H1 (cell line): ENCODE measurements at regions not wholly inside any gene's neighbourhood (a gene's known extent, or its start where the extent isn't known, plus 50 kb on each side); places are given as distances from the start of the nearest gene placed in this dataset.

Experiments
- CTCF ChIA-PET: fragments of 300-600 bp; sonication (Branson Sonifier 250); formaldehyde crosslinking; loops from one replicate; lab custom pipeline; 2021; ENCODE audit not compliant: partially characterized antibody; lab: Charles Lee
- POLR2A ChIA-PET: fragments of 300-600 bp; sonication (Branson Sonifier 250); formaldehyde crosslinking; loops from one replicate; lab custom pipeline; 2021; ENCODE audit warnings: inconsistent platforms; ENCODE audit not compliant: partially characterized antibody; lab: Charles Lee
- DNase-seq, 2 experiments: peaks; one replicate each; pipeline versions ENCODE4 v3.0.0 to v3.0.0-alpha.2; 2010 to 2022; ENCODE audit warnings: low spot score in 2 of 2, low read depth in 1 of 2, mixed read lengths in 1 of 2
- FAIRE-seq: peaks from 2 replicates; lab custom pipeline; 2011; peaks lifted over from hg19 to GRCh38; lab: Jason Lieb, UNC
- H2AFZ ChIP-seq: 2 replicates; pipeline ENCODE4 v1.8.1; 2012; ENCODE audit warnings: low read length, inconsistent platforms
- H2AK5ac ChIP-seq: 2 replicates; pipeline ENCODE4 v1.6.1; 2013; ENCODE audit warnings: low read depth, low read length
- H2BK120ac ChIP-seq: replicated peaks from 2 replicates; pipeline ENCODE3; 2013; ENCODE audit warnings: low read depth, low read length, inconsistent platforms
- H2BK12ac ChIP-seq: 2 replicates; pipeline ENCODE4 v1.6.1; 2013; ENCODE audit warnings: low read depth, low read length
- H2BK15ac ChIP-seq: 2 replicates; pipeline ENCODE4 v1.6.1; 2013; ENCODE audit warnings: low read length
- H2BK20ac ChIP-seq: 2 replicates; pipeline ENCODE4 v1.6.1; 2013; ENCODE audit warnings: low read length
- H2BK5ac ChIP-seq: 2 replicates; pipeline ENCODE4 v1.6.1; 2013; ENCODE audit warnings: low read depth, low read length
- H3K14ac ChIP-seq: 2 replicates; pipeline ENCODE4 v1.6.1; 2013; ENCODE audit warnings: inconsistent platforms; ENCODE audit not compliant: insufficient read length
- H3K18ac ChIP-seq: 2 replicates; pipeline ENCODE4 v1.6.1; 2013; ENCODE audit warnings: low read length; ENCODE audit errors: extremely low read depth
- H3K23ac ChIP-seq: 2 replicates; pipeline ENCODE4 v1.6.1; 2013; ENCODE audit warnings: inconsistent platforms; ENCODE audit not compliant: insufficient read length
- H3K23me2 ChIP-seq: 2 replicates; pipeline ENCODE4 v1.6.1; 2013; ENCODE audit warnings: low read depth, low read length
- H3K27ac ChIP-seq: 2 replicates; pipeline ENCODE4 v1.6.1; 2011; ENCODE audit warnings: low read depth, low read length, inconsistent platforms
- H3K27me3 ChIP-seq, 4 experiments: replicated peaks in 1 of 4; 1 replicate in 1 of 4; 2 replicates in 3 of 4; pipeline versions ENCODE4 v1.6.1 to v1.8.1; 2011 to 2013; ENCODE audit warnings: low read length in 3 of 4, mild to moderate bottlenecking in 3 of 4, inconsistent platforms in 2 of 4, mixed read lengths in 2 of 4, moderate library complexity in 1 of 4; ENCODE audit not compliant: control insufficient read depth in 3 of 4, insufficient read depth in 3 of 4; ENCODE audit errors: extremely low read depth in 1 of 4
- H3K36me3 ChIP-seq, 4 experiments: 2 replicates each; pipeline versions ENCODE4 v1.6.1 to v1.8.1; 2011 to 2013; ENCODE audit warnings: mild to moderate bottlenecking in 4 of 4, low read length in 3 of 4, moderate library complexity in 2 of 4, control low read depth in 1 of 4, inconsistent platforms in 1 of 4; ENCODE audit not compliant: insufficient read depth in 4 of 4, control insufficient read depth in 2 of 4
- H3K4ac ChIP-seq: replicated peaks from 2 replicates; pipeline ENCODE3; 2013; ENCODE audit warnings: low read length, low read depth, mixed read lengths, inconsistent platforms; ENCODE audit not compliant: insufficient read length
- H3K4me1 ChIP-seq, 4 experiments: replicated peaks in 1 of 4; 1 replicate in 1 of 4; 2 replicates in 3 of 4; pipeline versions ENCODE4 v1.6.1 to v1.8.1; 2011 to 2013; ENCODE audit warnings: low read length in 3 of 4, inconsistent platforms in 2 of 4, mixed read lengths in 1 of 4; ENCODE audit not compliant: insufficient read depth in 4 of 4, control insufficient read depth in 3 of 4
- H3K4me2 ChIP-seq, 2 experiments: 2 replicates each; pipeline versions ENCODE4 v1.6.1 to v1.8.1; 2011 to 2013; ENCODE audit warnings: low read depth in 2 of 2, low read length in 2 of 2, control low read depth in 1 of 2, inconsistent platforms in 1 of 2, mild to moderate bottlenecking in 1 of 2; ENCODE audit not compliant: insufficient read depth in 1 of 2
- H3K4me3 ChIP-seq, 4 experiments: fragments of 200-600, 300-600 bp in 1 of 4; sonication (generic), shearing (Covaris generic), sonication (Bioruptor Twin) in 1 of 4; 2 replicates each; pipeline versions ENCODE4 v1.5.1 to v1.8.1; 2011 to 2016; ENCODE audit warnings: low read length in 4 of 4, low read depth in 3 of 4, control low read depth in 2 of 4, inconsistent platforms in 2 of 4, mild to moderate bottlenecking in 2 of 4, mixed read lengths in 1 of 4, moderate library complexity in 1 of 4; ENCODE audit not compliant: insufficient read depth in 2 of 4; ENCODE audit errors: extremely low read depth in 1 of 4
- H3K56ac ChIP-seq: replicated peaks from 2 replicates; pipeline ENCODE3; 2013; ENCODE audit warnings: low read depth, mild to moderate bottlenecking, mixed read lengths, low read length, inconsistent platforms; ENCODE audit not compliant: insufficient read length
- H3K79me1 ChIP-seq: 2 replicates; pipeline ENCODE4 v1.6.1; 2013; ENCODE audit warnings: low read depth, low read length, control low read depth
- H3K79me2 ChIP-seq, 2 experiments: 2 replicates each; pipeline versions ENCODE4 v1.6.1 to v1.8.1; 2012 to 2013; ENCODE audit warnings: low read length in 2 of 2, mild to moderate bottlenecking in 2 of 2, inconsistent platforms in 1 of 2; ENCODE audit not compliant: insufficient read depth in 2 of 2, control insufficient read depth in 1 of 2
- H3K9ac ChIP-seq, 4 experiments: replicated peaks in 1 of 4; 1 replicate in 1 of 4; 2 replicates in 3 of 4; pipeline versions ENCODE4 v1.6.1 to v1.8.1; 2011 to 2013; ENCODE audit warnings: low read depth in 3 of 4, low read length in 3 of 4, control low read depth in 2 of 4, mild to moderate bottlenecking in 2 of 4, moderate library complexity in 2 of 4, inconsistent platforms in 1 of 4; ENCODE audit errors: extremely low read depth in 1 of 4
- H3K9me3 ChIP-seq, 2 experiments: 2 replicates each; pipeline versions ENCODE4 v1.6.1 to v1.8.1; 2012 to 2013; ENCODE audit warnings: mild to moderate bottlenecking in 2 of 2, moderate library complexity in 2 of 2, control low read depth in 1 of 2, inconsistent platforms in 1 of 2, low read depth in 1 of 2, low read length in 1 of 2, mixed read lengths in 1 of 2; ENCODE audit not compliant: insufficient read depth in 2 of 2
- H4K20me1 ChIP-seq, 2 experiments: replicated peaks in 1 of 2; 2 replicates each; pipeline versions ENCODE3 to v1.8.1; 2011 to 2013; ENCODE audit warnings: inconsistent platforms in 2 of 2, low read length in 2 of 2, mild to moderate bottlenecking in 1 of 2; ENCODE audit not compliant: insufficient read depth in 2 of 2, control insufficient read depth in 1 of 2
- H4K5ac ChIP-seq: 2 replicates; pipeline ENCODE4 v1.6.1; 2013; ENCODE audit warnings: low read length, low read depth, mixed read lengths, inconsistent platforms; ENCODE audit not compliant: insufficient read length
- H4K8ac ChIP-seq: 2 replicates; pipeline ENCODE4 v1.8.0; 2013; ENCODE audit warnings: mild to moderate bottlenecking, moderate library complexity, low read length, inconsistent platforms; ENCODE audit not compliant: insufficient read depth; ENCODE audit errors: extremely low read depth
- H4K91ac ChIP-seq: replicated peaks from 2 replicates; pipeline ENCODE3; 2013; ENCODE audit warnings: low read length, mixed read lengths, inconsistent platforms; ENCODE audit not compliant: insufficient read length
- BCL11A ChIP-seq, 2 experiments: IDR thresholded peaks; one replicate each; pipeline ENCODE4 v1.6.1; 2011; ENCODE audit warnings: low read depth in 2 of 2, low read length in 2 of 2, mild to moderate bottlenecking in 2 of 2
- CBX8 ChIP-seq: fragments of 300-800, 300-1000 bp; sonication (generic); IDR thresholded peaks from 2 replicates; pipeline ENCODE4 v1.7.1; 2016; ENCODE audit warnings: low read depth, low read length, borderline replicate concordance
- CEBPB ChIP-seq: IDR thresholded peaks from 2 replicates; pipeline ENCODE4 v1.6.1; 2012; ENCODE audit warnings: low read depth, low read length
- CHD2 ChIP-seq: IDR thresholded peaks from 2 replicates; pipeline ENCODE4 v1.6.1; 2012; ENCODE audit warnings: low read length, improper control_type of control experiment
- EP300 ChIP-seq, 2 experiments: IDR thresholded peaks; 1 replicate in 1 of 2; 2 replicates in 1 of 2; pipeline ENCODE4 v1.6.1; 2011 to 2012; ENCODE audit warnings: low read depth in 2 of 2, low read length in 2 of 2, mild to moderate bottlenecking in 2 of 2, borderline replicate concordance in 1 of 2, inconsistent platforms in 1 of 2, moderate library complexity in 1 of 2
- KDM4A ChIP-seq: IDR thresholded peaks from one replicate; pipeline ENCODE4 v1.7.1; 2012; ENCODE audit warnings: low read depth, mild to moderate bottlenecking, moderate library complexity, low read length, inconsistent platforms; ENCODE audit not compliant: severe bottlenecking
- KDM5A ChIP-seq: fragments of 200-600 bp; IDR thresholded peaks from 2 replicates; pipeline ENCODE4 v1.7.1; 2012; ENCODE audit warnings: mild to moderate bottlenecking, low read length, inconsistent platforms, mixed read lengths
- RAD21 ChIP-seq, 2 experiments: IDR thresholded peaks in 1 of 2; conservative IDR thresholded peaks in 1 of 2; 2 replicates each; pipeline ENCODE4 v1.6.1; 2011; ENCODE audit warnings: low read depth in 2 of 2, low read length in 2 of 2, improper control_type of control experiment in 1 of 2, inconsistent platforms in 1 of 2, mild to moderate bottlenecking in 1 of 2, moderate library complexity in 1 of 2
- RNF2 ChIP-seq: fragments of 200-900, 300-1000 bp; sonication (generic); IDR thresholded peaks from 2 replicates; pipeline ENCODE4 v1.7.1; 2016; ENCODE audit warnings: borderline replicate concordance, low read depth, mild to moderate bottlenecking, antibody characterized with exemption, low read length; ENCODE audit not compliant: poor library complexity, severe bottlenecking; ENCODE audit errors: missing control alignments
- SAP30 ChIP-seq: fragments of 300-600 bp; sonication (generic); IDR thresholded peaks from 2 replicates; pipeline ENCODE4 v1.7.1; 2012; ENCODE audit warnings: low read length, moderate library complexity, mild to moderate bottlenecking, inconsistent platforms; ENCODE audit not compliant: insufficient read depth, insufficient replicate concordance
- SIRT6 ChIP-seq: IDR thresholded peaks from one replicate; pipeline ENCODE4 v1.7.1; 2012; ENCODE audit warnings: low read length, inconsistent platforms
- SP1 ChIP-seq: IDR thresholded peaks from 2 replicates; pipeline ENCODE4 v1.6.1; 2011; ENCODE audit warnings: low read depth, low read length
- YY1 ChIP-seq: IDR thresholded peaks from 2 replicates; pipeline ENCODE4 v1.6.1; 2011; ENCODE audit warnings: low read depth, mild to moderate bottlenecking, low read length
- WGBS, 2 experiments: shearing (Covaris generic) in 1 of 2; methylation state at CpG; one replicate each; pipeline versions ENCODE4 v1.1.6 to v1.1.7; 2013 to 2015; ENCODE audit warnings: low lambda C conversion rate in 2 of 2, mixed read lengths in 2 of 2, inconsistent platforms in 1 of 2, low coverage in 1 of 2, missing lambda C conversion rate in 1 of 2; ENCODE audit not compliant: insufficient replicate concordance in 2 of 2, insufficient coverage in 1 of 2, insufficient read length in 1 of 2; ENCODE audit errors: extremely low coverage in 1 of 2, missing lambda C conversion rate in 1 of 2; 5-methylcytosine and 5-hydroxymethylcytosine counted together
- TF ChIP-seq, protein P1 (sequence below): IDR thresholded peaks from 2 replicates; pipeline ENCODE4 v1.6.1; 2011; ENCODE audit warnings: low read depth, mild to moderate bottlenecking, low read length; ENCODE audit not compliant: insufficient read depth

DNA sequence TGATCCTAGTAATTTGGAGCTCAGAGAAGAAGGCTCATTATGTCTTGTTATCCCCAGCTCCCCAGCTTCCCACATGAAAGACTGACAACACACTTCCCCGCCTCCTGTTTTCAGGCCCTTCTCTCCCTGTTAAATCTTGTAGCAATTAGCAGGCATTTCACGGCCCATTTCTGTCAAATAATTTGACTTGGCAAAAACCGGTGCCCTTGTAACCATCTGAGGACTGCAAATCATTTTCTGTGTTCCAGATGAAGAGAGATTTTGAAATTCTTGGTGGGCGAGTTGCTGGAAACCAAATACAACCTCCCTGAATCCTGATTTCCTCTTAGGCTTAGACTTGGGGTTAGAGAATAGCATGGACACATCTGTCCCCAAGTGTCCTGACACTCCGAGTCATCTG is 109.7 kb downstream of the MSX2 start:
- POLR2A ChIA-PET = no interaction called here
- WGBS, 2 experiments = 84% methylated on average over 5 of the region's 5 CpGs; no CpG with 5 or more reads in 1 of the 2 experiments
- no peak overlapping the region for H4K5ac ChIP-seq
- TF ChIP-seq CBX8 (no peak), BCL11A (IDR thresholded peaks at IDR 0.05; ENCODE audit: low read depth in 2 of 2, low read length in 2 of 2) (no peak), SAP30 (no peak), SIRT6 (no peak), EP300 (IDR thresholded peaks at IDR 0.05; ENCODE audit: borderline replicate concordance in 1 of 2, low read depth in 2 of 2, low read length in 2 of 2) (no peak), RNF2 (no peak), KDM4A (no peak), CEBPB (no peak), YY1 (no peak), KDM5A (no peak), SP1 (no peak), CHD2 (no peak), RAD21 (IDR thresholded peaks at IDR 0.05 in 1 of 2, conservative IDR thresholded peaks at IDR 0.05 in 1 of 2; ENCODE audit: low read depth in 2 of 2, low read length in 2 of 2) (no peak)
- TF ChIP-seq, protein P1, sequence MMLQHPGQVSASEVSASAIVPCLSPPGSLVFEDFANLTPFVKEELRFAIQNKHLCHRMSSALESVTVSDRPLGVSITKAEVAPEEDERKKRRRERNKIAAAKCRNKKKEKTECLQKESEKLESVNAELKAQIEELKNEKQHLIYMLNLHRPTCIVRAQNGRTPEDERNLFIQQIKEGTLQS = no peak

More for the DNA sequence above, 109.7 kb downstream of the MSX2 start:
- no peak overlapping the region for H3K27ac ChIP-seq
- no peak overlapping the region for H2BK15ac ChIP-seq
- no peak overlapping the region for H2AK5ac ChIP-seq
- H3K4me2 ChIP-seq = no peak overlapping the region
- H2BK20ac ChIP-seq = no peak overlapping the region
- no peak overlapping the region for H3K4me3 ChIP-seq
- FAIRE-seq (no peak), DNase-seq (no peak)
- no peak overlapping the region for H2BK120ac ChIP-seq
- H3K79me2 ChIP-seq = no peaks in the 10 kb centered on the region
- no peak overlapping the region for H3K23ac ChIP-seq
- H2AFZ ChIP-seq = no peak overlapping the region
- H2BK12ac ChIP-seq = no peak overlapping the region
- no peaks in the 10 kb centered on the region for H4K20me1 ChIP-seq
- no peak overlapping the region for H3K18ac ChIP-seq
- H3K23me2 ChIP-seq = no peaks in the 10 kb centered on the region
- H4K91ac ChIP-seq = no peak overlapping the region
- H4K8ac ChIP-seq = no peak overlapping the region
- H3K79me1 ChIP-seq = no peaks in the 10 kb centered on the region
- H2BK5ac ChIP-seq = no peak overlapping the region
- no peak overlapping the region for H3K9ac ChIP-seq
- no peak overlapping the region for H3K4ac ChIP-seq
- no peaks in the 10 kb centered on the region for H3K9me3 ChIP-seq
- no peaks in the 10 kb centered on the region for H3K36me3 ChIP-seq
- no peak overlapping the region for H3K56ac ChIP-seq
- no peak overlapping the region for H3K14ac ChIP-seq
- H3K27me3 ChIP-seq = no peaks in the 10 kb centered on the region
- no peaks in the 10 kb centered on the region for H3K4me1 ChIP-seq
- CTCF ChIA-PET = interaction anchor here (0.6 to 1.5 kb wide), 3 partner anchors 76 to 959 kb away, joined by 3 to 4 read pairs (median 3); no protein-coding TSS in a partner anchor
